ENCODE measurements at regions not wholly inside any gene's neighbourhood (a gene's known extent, or its start where the extent isn't known, plus 50 kb on each side); places are given as distances from the start of the nearest gene placed in this dataset.

GRCh38 chr16:85511938-85512807, 100.9 kb upstream of the GSE1 start:
- TF ChIP-seq POU2F2 (IDR thresholded peaks at IDR 0.05; ENCODE audit: low read depth, low read length) = no peak
- no peak for TF ChIP-seq TAF1 (IDR thresholded peaks at IDR 0.05; ENCODE audit: low read depth, low read length)
- no peak for TF ChIP-seq POLR2AphosphoS5 (IDR thresholded peaks at IDR 0.05; ENCODE audit: low read depth, low read length)
- TF ChIP-seq POLR2A (IDR thresholded peaks at IDR 0.05; ENCODE audit: low read depth, low read length) = no peak
- no peak for TF ChIP-seq PAX5 (IDR thresholded peaks at IDR 0.05; ENCODE audit: insufficient read depth, low read length, severe bottlenecking)

Measured in GM12891 (cell line).